ENCODE measurements at regions not wholly inside any gene's neighbourhood (a gene's known extent, or its start where the extent isn't known, plus 50 kb on each side); places are given as distances from the start of the nearest gene placed in this dataset.

DNA sequence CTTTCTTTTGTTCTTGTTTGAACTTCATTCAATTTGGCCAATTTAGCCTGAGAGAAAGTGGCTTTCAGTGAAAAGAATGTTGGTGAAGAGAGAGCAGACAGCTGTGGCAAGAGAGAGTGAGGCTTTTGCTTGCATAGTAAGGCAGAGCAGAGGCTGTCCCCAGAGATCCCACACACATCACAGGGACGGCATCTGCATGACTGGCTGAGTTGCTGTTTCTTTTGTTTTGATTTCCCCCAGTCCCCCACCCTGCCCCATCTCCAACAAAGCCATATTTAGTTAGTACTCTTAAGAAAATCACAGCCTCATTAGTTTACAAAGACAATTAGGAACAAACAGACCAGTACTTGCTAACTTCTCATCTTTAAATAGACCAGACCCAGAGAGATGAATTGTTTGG is 363.9 kb upstream of the SEMA6A start:
- TF ChIP-seq EP300 (conservative IDR thresholded peaks at IDR 0.05; ENCODE audit: poor library complexity, severe bottlenecking) = no peak
- TF ChIP-seq TAF1 (IDR thresholded peaks at IDR 0.05; ENCODE audit: low read depth) = no peak
- TF ChIP-seq, protein P1, sequence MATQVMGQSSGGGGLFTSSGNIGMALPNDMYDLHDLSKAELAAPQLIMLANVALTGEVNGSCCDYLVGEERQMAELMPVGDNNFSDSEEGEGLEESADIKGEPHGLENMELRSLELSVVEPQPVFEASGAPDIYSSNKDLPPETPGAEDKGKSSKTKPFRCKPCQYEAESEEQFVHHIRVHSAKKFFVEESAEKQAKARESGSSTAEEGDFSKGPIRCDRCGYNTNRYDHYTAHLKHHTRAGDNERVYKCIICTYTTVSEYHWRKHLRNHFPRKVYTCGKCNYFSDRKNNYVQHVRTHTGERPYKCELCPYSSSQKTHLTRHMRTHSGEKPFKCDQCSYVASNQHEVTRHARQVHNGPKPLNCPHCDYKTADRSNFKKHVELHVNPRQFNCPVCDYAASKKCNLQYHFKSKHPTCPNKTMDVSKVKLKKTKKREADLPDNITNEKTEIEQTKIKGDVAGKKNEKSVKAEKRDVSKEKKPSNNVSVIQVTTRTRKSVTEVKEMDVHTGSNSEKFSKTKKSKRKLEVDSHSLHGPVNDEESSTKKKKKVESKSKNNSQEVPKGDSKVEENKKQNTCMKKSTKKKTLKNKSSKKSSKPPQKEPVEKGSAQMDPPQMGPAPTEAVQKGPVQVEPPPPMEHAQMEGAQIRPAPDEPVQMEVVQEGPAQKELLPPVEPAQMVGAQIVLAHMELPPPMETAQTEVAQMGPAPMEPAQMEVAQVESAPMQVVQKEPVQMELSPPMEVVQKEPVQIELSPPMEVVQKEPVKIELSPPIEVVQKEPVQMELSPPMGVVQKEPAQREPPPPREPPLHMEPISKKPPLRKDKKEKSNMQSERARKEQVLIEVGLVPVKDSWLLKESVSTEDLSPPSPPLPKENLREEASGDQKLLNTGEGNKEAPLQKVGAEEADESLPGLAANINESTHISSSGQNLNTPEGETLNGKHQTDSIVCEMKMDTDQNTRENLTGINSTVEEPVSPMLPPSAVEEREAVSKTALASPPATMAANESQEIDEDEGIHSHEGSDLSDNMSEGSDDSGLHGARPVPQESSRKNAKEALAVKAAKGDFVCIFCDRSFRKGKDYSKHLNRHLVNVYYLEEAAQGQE (IDR thresholded peaks at IDR 0.05; ENCODE audit: borderline replicate concordance) = no peak
- TF ChIP-seq CTCF (IDR thresholded peaks at IDR 0.05; ENCODE audit: poor library complexity, severe bottlenecking) = no peak
- no peak for TF ChIP-seq SMC3 (conservative IDR thresholded peaks at IDR 0.05; ENCODE audit: poor library complexity)
- TF ChIP-seq POLR2AphosphoS5 (IDR thresholded peaks at IDR 0.05) = no peak
- TF ChIP-seq RAD21 (conservative IDR thresholded peaks at IDR 0.05) = no peak
- TF ChIP-seq EZH2 (IDR thresholded peaks at IDR 0.05; ENCODE audit: borderline replicate concordance, insufficient read depth, low read length, poor library complexity, severe bottlenecking) = no peak
- no peak for TF ChIP-seq MXI1 (conservative IDR thresholded peaks at IDR 0.05; ENCODE audit: poor library complexity, severe bottlenecking)
